22Rv1 (cell line): ENCODE measurements at regions not wholly inside any gene's neighbourhood (a gene's known extent, or its start where the extent isn't known, plus 50 kb on each side); places are given as distances from the start of the nearest gene placed in this dataset.

Source experiments
- CTCF ChIP-seq: fragments of 450-650 bp; IDR thresholded peaks from 2 replicates; pipeline ENCODE4 v1.5.1; 2017; ENCODE audit warnings: mild to moderate bottlenecking
- ZFX ChIP-seq: fragments of 450-650 bp; IDR thresholded peaks from 2 replicates; pipeline ENCODE4 v1.6.1; 2017; ENCODE audit warnings: antibody characterized with exemption, borderline replicate concordance

GRCh38 chr4:24693636-24694035 lies 101.7 kb upstream of the SOD3 start:
- TF ChIP-seq CTCF: no peak
- no peak for TF ChIP-seq ZFX
